ENCODE measurements at regions not wholly inside any gene's neighbourhood (a gene's known extent, or its start where the extent isn't known, plus 50 kb on each side); places are given as distances from the start of the nearest gene placed in this dataset.

- no peak for DNase-seq (ENCODE audit: low read depth)
- no peak overlapping the region for H3K4me3 ChIP-seq (ENCODE audit: low read depth, low read length)
- TF ChIP-seq CTCF (conservative IDR thresholded peaks at IDR 0.05; ENCODE audit: low read depth, low read length), result no peak
Observed at GRCh38 chr14:80003138-80003537, 208.2 kb downstream of the DIO2 start.

DNA sequence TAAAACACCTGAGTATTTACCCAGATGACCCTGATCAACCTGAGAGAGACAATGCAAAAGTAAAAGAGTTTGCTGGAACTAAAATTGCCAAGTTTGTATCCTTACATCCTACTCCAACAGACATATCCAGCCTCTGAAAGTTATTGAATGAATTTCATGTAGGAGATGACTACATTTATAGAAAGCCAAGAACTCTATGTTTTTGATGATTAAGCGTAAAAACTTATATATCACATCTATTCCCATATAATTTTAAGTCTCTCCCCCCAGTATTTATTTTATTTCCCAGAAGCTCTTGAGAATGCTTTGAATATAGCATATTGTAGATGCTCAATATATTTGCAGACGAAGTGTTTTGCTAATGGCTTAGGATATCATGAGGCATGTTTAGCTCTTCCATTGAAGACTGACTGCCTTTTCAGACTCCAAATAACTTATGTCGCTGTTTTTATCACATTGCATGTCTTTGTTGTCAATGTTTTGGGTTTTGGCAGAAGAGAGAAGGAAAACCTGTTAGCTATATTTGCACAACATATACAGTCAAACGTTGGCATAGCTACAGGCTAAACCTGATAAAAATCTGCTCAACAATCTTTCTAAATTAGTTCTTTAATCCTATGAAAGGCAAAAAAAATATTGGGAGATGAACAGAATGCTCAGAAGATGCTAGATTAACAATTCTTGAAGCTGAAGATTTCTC lies 213.6 kb downstream of the DIO2 start:
- no peak for DNase-seq (ENCODE audit: low read depth)
- no peak overlapping the region for H3K4me3 ChIP-seq (ENCODE audit: low read depth, low read length)
- no peak for TF ChIP-seq CTCF (conservative IDR thresholded peaks at IDR 0.05; ENCODE audit: low read depth, low read length)

DNA sequence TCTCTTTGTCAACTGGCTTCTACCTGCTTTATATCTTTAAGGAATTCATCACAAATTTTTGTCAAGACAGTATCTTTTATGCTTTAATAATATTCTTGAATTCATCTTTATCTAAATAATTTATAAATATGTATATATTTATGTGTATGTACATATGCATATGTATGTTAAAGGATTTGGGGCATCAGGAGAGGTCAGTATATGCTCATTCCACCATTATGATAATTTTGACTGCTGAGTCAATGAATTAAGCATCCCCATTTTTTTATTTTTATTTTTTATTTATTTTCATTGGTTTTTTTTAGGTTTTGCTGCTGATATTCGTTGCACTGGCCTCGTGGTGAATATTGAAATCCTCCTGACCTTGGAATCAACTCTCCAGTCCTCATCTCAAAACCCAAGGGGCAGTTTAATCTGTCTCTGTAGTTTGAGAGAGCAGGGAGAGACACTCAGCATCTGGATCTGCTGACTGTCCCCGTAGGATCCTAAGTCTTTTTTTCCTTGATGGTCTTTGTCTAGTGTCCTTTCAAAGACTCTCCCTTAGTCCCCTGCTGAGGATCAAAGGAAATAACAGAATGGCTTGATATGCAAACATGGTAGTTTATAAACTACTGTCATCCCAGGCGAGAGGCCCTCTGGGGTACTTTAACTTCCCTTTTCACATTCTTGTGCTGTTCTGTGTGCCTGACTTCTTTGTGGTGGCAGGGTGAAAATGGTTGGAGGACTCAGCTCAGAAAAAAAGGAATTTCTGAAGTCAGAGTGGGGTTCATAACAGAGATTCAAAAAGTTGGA lies 218.7 kb downstream of the DIO2 start:
- no peak for DNase-seq (ENCODE audit: low read depth)
- TF ChIP-seq CTCF (conservative IDR thresholded peaks at IDR 0.05; ENCODE audit: low read depth, low read length), result no peak
- no peak overlapping the region for H3K4me3 ChIP-seq (ENCODE audit: low read depth, low read length)

GRCh38 chr14:79991866-79992265 lies 219.4 kb downstream of the DIO2 start:
- no peak overlapping the region for H3K4me3 ChIP-seq (ENCODE audit: low read depth, low read length)
- no peak for TF ChIP-seq CTCF (conservative IDR thresholded peaks at IDR 0.05; ENCODE audit: low read depth, low read length)
- no peak for DNase-seq (ENCODE audit: low read depth)

DNA sequence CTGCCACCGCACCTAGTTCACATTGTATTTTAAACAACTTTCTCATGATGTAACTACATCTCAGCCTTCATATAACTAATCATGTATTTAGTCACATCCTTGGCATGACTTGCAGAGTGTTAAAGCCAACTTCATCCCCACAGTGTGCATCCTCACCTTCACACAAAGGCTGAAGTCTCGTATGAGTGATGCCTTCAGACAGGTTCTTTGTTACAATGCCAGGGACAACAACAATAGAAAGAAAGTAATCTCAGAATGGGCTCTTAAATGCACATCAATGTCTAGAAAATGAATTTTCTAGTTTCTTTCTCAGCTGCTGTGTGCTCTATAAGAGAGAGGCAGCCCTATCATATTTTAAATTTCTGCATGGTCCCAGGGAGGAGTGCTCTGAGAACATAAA lies 221.3 kb downstream of the DIO2 start:
- no peak for TF ChIP-seq CTCF (conservative IDR thresholded peaks at IDR 0.05; ENCODE audit: low read depth, low read length)
- DNase-seq (ENCODE audit: low read depth), result no peak
- H3K4me3 ChIP-seq (ENCODE audit: low read depth, low read length), result no peak overlapping the region

- DNase-seq (ENCODE audit: low read depth), result no peak
- no peak overlapping the region for H3K4me3 ChIP-seq (ENCODE audit: low read depth, low read length)
- no peak for TF ChIP-seq CTCF (conservative IDR thresholded peaks at IDR 0.05; ENCODE audit: low read depth, low read length)
Observed at GRCh38 chr14:79986251-79986650, 225.1 kb downstream of the DIO2 start.

Measured in epithelial cell of proximal tubule (primary cell).